ENCODE measurements at regions not wholly inside any gene's neighbourhood (a gene's known extent, or its start where the extent isn't known, plus 50 kb on each side); places are given as distances from the start of the nearest gene placed in this dataset.

- 33 to 50% (median 41%) methylated on average over 17 of the region's 17 CpGs for WGBS, 5 donors
- intact Hi-C loops (cut with DNase I; ENCODE audit: low total_unique reads), result no loop called here
- Histone ChIP-seq H3K4me3 (no peak overlapping the region), H3K36me3 (no peaks in the 10 kb centered on the region), H3K27ac (no peak overlapping the region), H3K9me3 (no peaks in the 10 kb centered on the region), H3K27me3 (peaks cover 0 to 20% (median 0%) of the 10 kb centered on the region in 3 donors), H3K4me1 (peaks cover 0 to 7% (median 2%) of the 10 kb centered on the region in 4 donors)
- peak in 1 of 2 donors; percentile 82 for DNase-seq
- no peak for TF ChIP-seq EP300 (IDR thresholded peaks at IDR 0.05)
- TF ChIP-seq CTCF (IDR thresholded peaks at IDR 0.05), result no peak
- no peak for TF ChIP-seq POLR2A (IDR thresholded peaks at IDR 0.05)
- TF ChIP-seq POLR2AphosphoS5 (IDR thresholded peaks at IDR 0.05), result no peak
Measured at GRCh38 chr22:27175021-27175838, 517.8 kb downstream of the MIAT start.

DNA sequence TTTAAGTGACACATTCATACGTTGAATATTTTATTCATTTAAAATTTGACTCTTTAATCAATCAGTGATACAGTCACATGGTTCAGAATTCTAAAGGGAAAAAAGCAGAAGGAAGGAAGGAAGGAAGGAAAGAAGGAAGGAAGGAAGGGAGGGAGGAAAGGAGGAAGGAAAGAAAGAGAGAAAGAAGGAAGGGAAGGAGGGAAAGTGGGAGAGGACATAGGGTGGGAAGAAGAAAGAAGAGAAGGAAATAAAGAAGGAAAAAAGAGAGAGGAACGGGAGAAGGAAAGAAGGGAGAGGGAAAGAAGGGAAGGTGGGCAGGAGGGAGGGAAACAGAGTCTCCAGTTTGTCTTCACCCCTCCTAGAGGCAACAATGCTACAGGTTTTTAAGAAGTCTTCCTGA is 518.6 kb downstream of the MIAT start:
- no peak for TF ChIP-seq POLR2AphosphoS5 (IDR thresholded peaks at IDR 0.05)
- TF ChIP-seq CTCF (IDR thresholded peaks at IDR 0.05), result no peak
- no peak for TF ChIP-seq POLR2A (IDR thresholded peaks at IDR 0.05)
- TF ChIP-seq EP300 (IDR thresholded peaks at IDR 0.05), result no peak
- peaks cover 0 to 20% (median 0%) of the 10 kb centered on the region in 3 donors for H3K27me3 ChIP-seq

DNA sequence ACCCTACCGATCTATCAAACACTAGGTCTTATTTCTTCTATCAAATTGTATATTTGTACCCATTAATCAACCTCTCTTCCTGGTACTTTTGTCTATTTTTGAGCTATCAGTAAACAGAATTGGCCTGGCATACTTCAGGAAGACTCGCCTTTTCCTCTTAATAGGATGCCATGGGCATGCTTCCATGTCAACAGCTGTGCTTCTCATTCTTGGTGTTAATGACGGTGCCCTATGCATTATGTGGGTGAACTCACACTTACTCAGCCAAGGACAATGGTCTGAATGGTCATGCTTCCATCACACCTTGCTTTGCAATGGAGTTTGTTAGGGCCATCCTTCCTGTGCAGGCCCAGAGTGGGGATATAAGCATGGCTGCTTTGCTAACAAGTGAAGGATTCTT is 521.8 kb downstream of the MIAT start:
- H3K4me3 ChIP-seq, result no peak overlapping the region
- no peak overlapping the region for H3K27ac ChIP-seq
- H3K9me3 ChIP-seq, result no peaks in the 10 kb centered on the region
- H3K4me1 ChIP-seq, result no peaks in the 10 kb centered on the region
- intact Hi-C loops (cut with DNase I; ENCODE audit: low total_unique reads), result no loop called here
- peaks cover 0 to 13% (median 0%) of the 10 kb centered on the region in 3 donors for H3K27me3 ChIP-seq
- TF ChIP-seq POLR2A (IDR thresholded peaks at IDR 0.05), result no peak
- no peak for TF ChIP-seq EP300 (IDR thresholded peaks at IDR 0.05)
- TF ChIP-seq CTCF (IDR thresholded peaks at IDR 0.05), result no peak
- TF ChIP-seq POLR2AphosphoS5 (IDR thresholded peaks at IDR 0.05), result no peak
- DNase-seq, result no peak
- WGBS, 5 donors, result 76 to 88% (median 85%) methylated on average over 3 of the region's 3 CpGs
- no peaks in the 10 kb centered on the region for H3K36me3 ChIP-seq

More for the DNA sequence above, 518.6 kb downstream of the MIAT start:
- H3K36me3 ChIP-seq, result no peaks in the 10 kb centered on the region
- no peaks in the 10 kb centered on the region for H3K4me1 ChIP-seq
- intact Hi-C loops (cut with DNase I; ENCODE audit: low total_unique reads), result no loop called here
- H3K4me3 ChIP-seq, result no peak overlapping the region
- no peaks in the 10 kb centered on the region for H3K9me3 ChIP-seq
- no peak for DNase-seq
- no peak overlapping the region for H3K27ac ChIP-seq
- 46 to 57% (median 55%) methylated on average over 2 of the region's 2 CpGs for WGBS, 5 donors

GRCh38 chr22:27181537-27181936 is 524.1 kb downstream of the MIAT start:
- intact Hi-C loops (cut with DNase I; ENCODE audit: low total_unique reads), result no loop called here
- 81 to 89% (median 86%) methylated on average over 4 of the region's 4 CpGs for WGBS, 5 donors
- H3K4me3 ChIP-seq, result no peak overlapping the region
- H3K27ac ChIP-seq, result no peak overlapping the region
- H3K4me1 ChIP-seq, result no peaks in the 10 kb centered on the region
- TF ChIP-seq POLR2AphosphoS5 (IDR thresholded peaks at IDR 0.05) (no peak), EP300 (IDR thresholded peaks at IDR 0.05) (no peak), CTCF (IDR thresholded peaks at IDR 0.05) (no peak), POLR2A (IDR thresholded peaks at IDR 0.05) (no peak)
- no peaks in the 10 kb centered on the region for H3K36me3 ChIP-seq
- H3K9me3 ChIP-seq, result no peaks in the 10 kb centered on the region
- no peaks in the 10 kb centered on the region for H3K27me3 ChIP-seq
- no peak for DNase-seq

Data from stomach (tissue), 8 donors.